MG63 (cell line): ENCODE measurements at regions not wholly inside any gene's neighbourhood (a gene's known extent, or its start where the extent isn't known, plus 50 kb on each side); places are given as distances from the start of the nearest gene placed in this dataset.
"Not testable (repeated sequence)": the region's sequence is repeated elsewhere in the genome, so short reads cannot be mapped to it uniquely, and the experiment has no call there.

ENCODE experiments used
- DNase-seq: peaks from one replicate; pipeline ENCODE4 v3.0.0-alpha.2; 2020
- H3K27me3 ChIP-seq: fragments of 250-450 bp; sonication (Bioruptor Pico); 2 replicates; pipeline ENCODE4 v1.5.1; 2020; ENCODE audit warnings: mild to moderate bottlenecking, moderate library complexity
- H3K36me3 ChIP-seq: fragments of 250-450 bp; sonication (Bioruptor Pico); 2 replicates; pipeline ENCODE4 v1.5.1; 2020; ENCODE audit warnings: mild to moderate bottlenecking, moderate library complexity
- H3K4me3 ChIP-seq: fragments of 250-450 bp; sonication (Bioruptor Pico); 2 replicates; pipeline ENCODE4 v1.5.1; 2020; ENCODE audit warnings: mild to moderate bottlenecking, moderate library complexity
- H3K9me3 ChIP-seq: fragments of 250-450 bp; sonication (Bioruptor Pico); 2 replicates; pipeline ENCODE4 v1.5.1; 2020; ENCODE audit warnings: mild to moderate bottlenecking, moderate library complexity

DNA sequence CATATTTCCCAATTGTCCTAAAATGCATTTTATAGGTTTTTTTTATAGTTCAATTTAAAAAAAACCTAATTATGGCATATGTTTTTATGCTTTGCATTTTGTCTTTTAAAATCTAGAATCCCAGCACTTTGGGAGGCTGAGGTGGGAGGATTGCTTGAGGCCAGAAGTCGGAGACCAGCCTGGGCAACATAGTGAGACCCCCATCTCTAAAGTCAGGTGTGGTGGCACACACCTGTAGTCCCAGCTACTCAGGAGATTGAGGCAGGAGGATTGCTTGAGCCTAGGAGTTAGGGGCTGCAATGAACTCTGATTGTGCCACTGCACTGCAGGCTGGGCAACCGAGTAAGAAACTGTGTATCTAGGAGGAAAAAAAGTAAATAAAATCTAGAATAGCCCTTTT is 137.2 kb upstream of the POU3F1 start:
- no peak for DNase-seq
- H3K9me3 ChIP-seq: no peaks in the 10 kb centered on the region
- no peak overlapping the region for H3K4me3 ChIP-seq
- no peaks in the 10 kb centered on the region for H3K27me3 ChIP-seq
- H3K36me3 ChIP-seq: no peaks in the 10 kb centered on the region

DNA sequence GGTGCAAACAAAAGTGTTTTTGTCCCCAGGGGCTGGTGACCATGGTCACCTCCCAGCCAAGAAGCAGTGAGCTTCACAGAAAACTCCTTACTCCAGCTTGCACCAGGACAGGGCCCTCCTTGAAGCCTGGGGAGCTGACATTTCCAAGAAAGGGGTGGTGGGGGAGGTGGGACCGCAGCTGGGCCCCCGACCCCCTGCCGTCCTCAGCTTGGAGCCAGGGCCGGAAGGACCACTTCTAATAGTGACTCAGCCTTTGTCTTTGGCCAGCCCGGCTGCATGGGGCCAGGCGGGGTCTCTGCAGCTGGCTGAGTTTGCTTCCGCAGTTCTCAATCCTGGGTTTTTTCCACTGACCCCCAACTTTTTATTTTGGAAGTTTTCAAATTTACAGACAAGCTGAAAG is 136.5 kb upstream of the POU3F1 start:
- Histone ChIP-seq H3K36me3 (no peaks in the 10 kb centered on the region), H3K9me3 (no peaks in the 10 kb centered on the region), H3K27me3 (no peaks in the 10 kb centered on the region), H3K4me3 (no peak overlapping the region)
- no peak for DNase-seq

DNA sequence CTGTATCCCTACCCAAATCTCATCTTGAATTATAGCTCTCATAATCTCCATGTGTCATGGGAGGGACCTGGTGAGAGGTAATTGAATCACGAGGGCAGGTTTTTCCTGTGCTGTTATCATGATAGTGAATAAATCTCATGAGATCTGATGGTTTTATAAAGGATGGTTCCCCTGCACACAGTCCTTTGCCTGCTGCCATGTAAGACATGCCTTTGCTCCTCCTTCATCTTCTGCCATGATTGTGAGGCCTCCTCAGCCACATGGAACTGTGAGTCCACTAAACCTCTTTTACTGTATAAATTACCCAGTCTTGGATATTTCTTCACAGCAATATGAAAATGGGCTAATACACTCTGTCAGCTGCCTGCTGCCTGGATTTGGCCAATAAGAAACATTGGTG is 133.8 kb upstream of the POU3F1 start:
- not testable (repeated sequence) for DNase-seq, H3K36me3 ChIP-seq, H3K9me3 ChIP-seq, H3K4me3 ChIP-seq, H3K27me3 ChIP-seq

DNA sequence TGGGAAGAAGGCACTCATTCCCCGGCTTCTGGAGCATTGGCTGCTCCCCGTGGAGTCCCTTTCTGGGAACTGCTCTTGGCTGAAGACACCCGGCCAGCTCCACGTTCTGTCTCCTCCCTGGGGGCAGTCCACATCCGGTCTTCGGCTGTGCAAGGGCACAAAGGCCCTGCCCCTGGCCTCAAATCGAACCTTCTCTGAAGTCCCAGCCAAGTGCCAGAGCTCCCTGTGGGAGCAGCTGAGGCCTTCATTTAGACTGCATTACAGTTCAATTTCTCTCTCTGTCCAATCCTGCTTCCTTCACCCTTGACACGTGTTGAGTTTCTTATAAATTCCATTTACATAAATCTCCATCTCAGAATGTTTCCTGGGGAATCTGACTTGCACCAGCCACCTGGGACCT is 132.9 kb upstream of the POU3F1 start:
- no peaks in the 10 kb centered on the region for H3K9me3 ChIP-seq
- no peak overlapping the region for H3K4me3 ChIP-seq
- H3K27me3 ChIP-seq: no peaks in the 10 kb centered on the region
- DNase-seq: no peak
- H3K36me3 ChIP-seq: no peaks in the 10 kb centered on the region

DNA sequence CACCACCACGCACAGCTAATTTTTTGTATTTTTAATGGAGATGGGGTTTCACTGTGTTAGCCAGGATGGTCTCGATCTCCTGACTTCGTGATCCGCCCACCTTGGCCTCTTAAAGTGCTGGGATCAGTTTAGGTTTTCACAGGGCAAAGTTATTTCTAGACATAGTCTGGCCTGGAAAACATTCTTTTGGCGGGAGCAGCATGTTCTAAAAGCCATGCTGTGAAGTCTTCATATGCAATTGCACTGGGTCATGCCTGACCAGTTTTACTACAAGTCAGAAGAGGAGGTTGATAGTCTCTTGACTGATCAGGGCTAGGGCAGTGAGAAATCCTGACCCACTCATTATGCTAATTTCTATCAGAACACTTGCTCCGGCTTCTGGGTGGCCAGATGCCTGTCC is 131.6 kb upstream of the POU3F1 start:
- H3K36me3 ChIP-seq: no peaks in the 10 kb centered on the region
- H3K27me3 ChIP-seq: no peaks in the 10 kb centered on the region

DNA sequence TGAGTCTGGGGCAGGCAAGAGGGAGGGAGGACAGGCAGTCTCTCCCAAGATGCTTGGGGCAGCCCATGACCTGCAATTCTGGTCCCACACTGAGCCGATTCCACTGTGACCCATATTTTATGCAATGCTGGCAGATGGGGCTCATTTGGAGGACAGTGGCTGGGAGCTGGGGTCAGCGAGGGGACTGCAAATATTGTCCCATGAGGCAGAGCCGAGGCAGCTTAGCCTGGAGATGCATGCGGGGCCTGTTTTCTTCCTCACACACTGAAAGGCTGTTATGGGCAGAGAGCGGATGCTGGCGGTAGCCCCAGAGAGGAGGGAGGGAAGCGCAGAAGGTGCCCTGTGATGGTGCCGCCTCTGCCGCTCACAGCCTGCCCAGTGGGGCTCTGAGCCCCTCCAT is 128.5 kb upstream of the POU3F1 start:
- Histone ChIP-seq H3K36me3 (no peaks in the 10 kb centered on the region), H3K4me3 (no peak overlapping the region), H3K9me3 (no peaks in the 10 kb centered on the region), H3K27me3 (no peaks in the 10 kb centered on the region)
- no peak for DNase-seq

More for the DNA sequence above, 131.6 kb upstream of the POU3F1 start:
- no peak for DNase-seq
- H3K9me3 ChIP-seq: no peaks in the 10 kb centered on the region
- H3K4me3 ChIP-seq: no peak overlapping the region

DNA sequence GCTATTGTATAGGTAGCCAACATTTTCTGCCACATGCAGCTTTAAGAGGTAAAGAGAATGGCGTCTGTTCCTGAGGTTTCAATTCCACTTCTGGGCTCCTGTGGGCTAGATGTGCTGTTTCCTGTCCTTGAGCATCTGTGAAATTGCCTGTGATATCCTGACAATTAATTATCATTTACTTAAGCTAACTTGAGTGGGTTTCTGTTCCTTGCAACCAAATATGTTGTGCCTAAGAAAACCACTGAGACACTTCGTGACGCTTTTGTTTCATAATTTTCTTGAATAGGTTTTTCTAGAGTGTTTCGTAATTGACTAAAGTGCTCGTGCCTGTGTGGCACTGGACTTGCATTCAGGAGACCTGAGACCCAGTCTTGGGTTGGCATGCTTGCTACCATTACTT is 127.3 kb upstream of the POU3F1 start:
- no peaks in the 10 kb centered on the region for H3K9me3 ChIP-seq
- no peaks in the 10 kb centered on the region for H3K27me3 ChIP-seq
- H3K4me3 ChIP-seq: no peak overlapping the region
- H3K36me3 ChIP-seq: no peaks in the 10 kb centered on the region
- DNase-seq: no peak

DNA sequence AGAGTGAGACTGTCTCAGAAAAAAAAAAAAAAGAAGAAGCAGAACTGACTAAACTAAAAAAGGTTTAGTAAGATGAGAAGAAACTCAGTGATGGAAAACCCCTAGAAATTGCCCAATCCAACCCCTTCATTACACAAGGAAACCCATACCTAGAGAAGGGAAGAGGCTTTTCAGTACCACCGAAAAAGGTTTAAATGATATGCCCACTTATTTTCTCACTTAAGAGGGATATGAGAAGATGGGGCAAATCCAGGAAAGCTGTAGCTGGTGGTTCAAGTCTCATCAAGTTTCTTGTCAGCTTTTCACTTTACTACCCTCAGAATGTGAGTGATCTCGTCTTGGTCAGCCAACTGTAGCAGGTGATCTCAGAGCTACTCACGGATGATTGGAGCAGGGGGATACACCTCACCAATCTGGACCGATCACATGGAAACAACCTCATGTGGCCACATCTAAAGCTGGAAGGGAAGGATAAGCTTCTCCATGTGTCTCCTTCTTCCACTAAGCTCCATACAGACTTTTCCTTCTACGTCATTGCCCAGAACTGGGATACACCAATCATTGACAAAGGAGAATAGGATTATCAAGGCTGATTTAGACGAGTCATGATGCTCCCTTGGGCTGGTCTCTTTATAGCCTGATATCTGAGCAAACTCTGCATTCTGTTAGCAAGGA is 126.7 kb upstream of the POU3F1 start:
- Histone ChIP-seq H3K4me3 (no peak overlapping the region), H3K27me3 (no peaks in the 10 kb centered on the region), H3K9me3 (no peaks in the 10 kb centered on the region), H3K36me3 (no peaks in the 10 kb centered on the region)
- no peak for DNase-seq

DNA sequence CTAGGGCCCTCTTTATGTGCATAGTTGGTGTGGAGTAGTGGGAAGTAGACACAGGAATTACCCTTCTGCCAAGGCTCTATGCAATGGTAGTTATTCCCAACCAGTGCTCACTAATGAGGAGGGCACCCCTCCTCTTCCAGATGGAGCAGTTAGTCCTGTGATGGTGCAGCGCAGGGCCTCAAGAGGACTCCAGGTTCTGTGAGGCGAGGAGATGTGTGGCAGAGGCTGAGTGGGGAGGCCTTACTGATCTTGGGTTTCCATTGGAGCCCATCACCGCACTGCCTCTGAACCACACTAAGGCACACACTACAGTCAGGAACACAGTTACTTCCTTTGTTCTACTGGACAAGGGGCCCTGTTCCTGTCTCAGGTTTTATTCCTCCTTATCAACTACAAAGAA is 122.5 kb upstream of the POU3F1 start:
- H3K9me3 ChIP-seq: no peaks in the 10 kb centered on the region
- no peaks in the 10 kb centered on the region for H3K27me3 ChIP-seq
- no peak overlapping the region for H3K4me3 ChIP-seq
- no peaks in the 10 kb centered on the region for H3K36me3 ChIP-seq
- DNase-seq: no peak

DNA sequence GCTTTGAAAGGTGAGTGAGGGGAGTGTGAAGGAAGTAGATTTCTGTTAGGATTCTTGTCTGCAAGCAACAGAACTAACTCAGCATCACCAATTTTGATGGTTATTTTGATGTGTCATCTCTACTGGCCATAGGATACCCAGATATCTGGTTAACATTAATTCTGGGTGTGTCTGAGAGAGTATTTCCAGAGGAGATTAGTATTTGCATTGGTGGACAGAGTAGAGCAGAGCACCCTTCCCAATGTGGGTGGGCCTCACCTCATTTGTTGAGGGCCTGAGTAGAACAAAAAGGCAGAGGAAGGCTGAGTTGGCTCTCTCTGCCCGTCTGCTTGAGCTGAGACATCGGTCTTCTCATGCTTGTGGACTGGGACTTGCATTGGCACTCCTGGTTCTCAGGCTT is 121.8 kb upstream of the POU3F1 start:
- Histone ChIP-seq H3K36me3 (no peaks in the 10 kb centered on the region), H3K4me3 (no peak overlapping the region), H3K9me3 (no peaks in the 10 kb centered on the region), H3K27me3 (no peaks in the 10 kb centered on the region)
- no peak for DNase-seq

DNA sequence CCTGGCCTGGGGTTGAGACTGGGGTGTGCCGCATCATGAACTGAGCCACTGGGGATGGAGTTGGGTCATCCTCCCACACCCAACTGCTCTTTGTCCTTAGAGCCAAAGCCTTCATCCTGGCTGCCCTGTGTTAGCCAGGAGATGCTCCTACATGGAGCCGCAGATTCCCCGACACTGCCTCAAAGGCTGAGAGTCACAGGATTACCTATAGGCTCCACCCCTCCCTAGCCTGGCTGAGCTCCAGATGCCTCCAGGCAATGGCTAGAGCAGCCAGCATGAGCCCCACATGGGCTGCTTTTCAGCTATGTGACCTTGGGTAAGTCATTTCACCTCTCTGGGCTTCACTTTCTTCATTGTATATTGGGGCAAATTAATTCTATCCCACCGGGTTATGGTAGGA is 119.9 kb upstream of the POU3F1 start:
- no peaks in the 10 kb centered on the region for H3K36me3 ChIP-seq

DNA sequence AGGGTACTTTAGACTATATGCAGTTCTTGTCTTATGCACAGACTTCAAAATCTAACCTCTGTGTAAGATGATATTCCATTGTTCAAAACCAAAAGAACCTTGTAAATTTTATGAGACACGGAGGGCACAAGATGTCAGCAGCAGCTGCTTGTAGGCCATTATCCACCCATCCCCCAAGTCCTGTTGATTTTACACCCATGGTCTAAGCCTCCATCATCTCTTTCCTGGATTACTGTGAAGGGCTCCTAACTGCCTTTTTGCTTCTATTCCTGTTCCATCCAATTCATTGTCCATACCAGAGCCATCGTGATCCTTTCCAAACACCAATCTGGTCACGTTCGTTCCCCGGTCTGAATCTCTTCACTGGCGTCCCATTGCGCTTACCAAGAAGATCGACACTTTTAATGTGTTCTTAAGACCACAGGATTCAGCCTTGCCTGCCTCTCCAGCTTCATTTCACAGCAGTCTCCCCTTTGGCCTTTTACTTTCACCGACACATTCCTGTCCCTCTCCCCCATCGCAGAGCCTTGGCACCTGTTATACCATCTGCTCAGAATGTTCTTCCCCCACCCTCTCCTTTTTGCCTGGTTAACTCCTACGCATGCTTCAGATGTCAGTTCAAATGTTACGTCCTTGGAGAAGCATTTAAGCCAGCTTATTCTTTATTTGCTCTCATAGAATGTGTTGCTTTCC is 107.3 kb upstream of the POU3F1 start:
- no peak overlapping the region for H3K4me3 ChIP-seq
- no peaks in the 10 kb centered on the region for H3K36me3 ChIP-seq
- H3K27me3 ChIP-seq: no peaks in the 10 kb centered on the region
- H3K9me3 ChIP-seq: no peaks in the 10 kb centered on the region
- no peak for DNase-seq

More for the DNA sequence above, 119.9 kb upstream of the POU3F1 start:
- Histone ChIP-seq H3K4me3 (no peak overlapping the region), H3K27me3 (no peaks in the 10 kb centered on the region), H3K9me3 (no peaks in the 10 kb centered on the region)
- no peak for DNase-seq

DNA sequence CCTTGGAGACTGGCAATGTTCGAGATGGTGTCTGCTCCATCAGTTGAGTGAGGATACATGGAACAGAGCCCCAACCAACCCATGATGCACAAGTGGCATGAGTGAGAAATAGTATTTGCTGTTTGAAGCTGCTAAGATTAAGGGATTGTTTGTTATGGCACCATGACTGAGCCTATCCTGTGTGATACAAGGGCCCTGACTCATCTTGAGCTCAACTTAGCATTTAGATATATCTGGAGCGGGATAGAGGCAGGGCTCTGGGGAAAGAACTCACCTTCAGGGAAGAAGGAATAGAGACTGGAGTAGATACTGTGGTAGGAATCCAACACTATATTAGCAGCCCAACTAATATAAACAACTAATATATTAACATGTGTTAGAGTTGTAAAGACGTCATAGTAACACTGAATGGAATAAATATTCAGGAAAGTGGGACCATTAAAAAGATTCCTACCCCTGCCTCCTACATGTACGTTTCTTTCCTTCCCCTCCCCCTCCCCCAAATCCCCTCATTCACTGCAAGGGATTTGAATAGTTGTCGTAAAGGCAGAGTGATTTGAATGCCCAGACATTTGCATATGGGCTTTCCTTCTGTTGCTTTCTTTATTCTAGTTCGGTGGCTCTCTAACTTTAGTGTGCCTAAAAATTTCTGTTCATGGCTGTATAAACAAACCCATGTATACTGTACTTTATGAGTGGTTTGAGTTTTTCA is 106.6 kb upstream of the POU3F1 start:
- Histone ChIP-seq H3K9me3 (no peaks in the 10 kb centered on the region), H3K4me3 (no peak overlapping the region), H3K36me3 (no peaks in the 10 kb centered on the region), H3K27me3 (no peaks in the 10 kb centered on the region)
- DNase-seq: no peak

DNA sequence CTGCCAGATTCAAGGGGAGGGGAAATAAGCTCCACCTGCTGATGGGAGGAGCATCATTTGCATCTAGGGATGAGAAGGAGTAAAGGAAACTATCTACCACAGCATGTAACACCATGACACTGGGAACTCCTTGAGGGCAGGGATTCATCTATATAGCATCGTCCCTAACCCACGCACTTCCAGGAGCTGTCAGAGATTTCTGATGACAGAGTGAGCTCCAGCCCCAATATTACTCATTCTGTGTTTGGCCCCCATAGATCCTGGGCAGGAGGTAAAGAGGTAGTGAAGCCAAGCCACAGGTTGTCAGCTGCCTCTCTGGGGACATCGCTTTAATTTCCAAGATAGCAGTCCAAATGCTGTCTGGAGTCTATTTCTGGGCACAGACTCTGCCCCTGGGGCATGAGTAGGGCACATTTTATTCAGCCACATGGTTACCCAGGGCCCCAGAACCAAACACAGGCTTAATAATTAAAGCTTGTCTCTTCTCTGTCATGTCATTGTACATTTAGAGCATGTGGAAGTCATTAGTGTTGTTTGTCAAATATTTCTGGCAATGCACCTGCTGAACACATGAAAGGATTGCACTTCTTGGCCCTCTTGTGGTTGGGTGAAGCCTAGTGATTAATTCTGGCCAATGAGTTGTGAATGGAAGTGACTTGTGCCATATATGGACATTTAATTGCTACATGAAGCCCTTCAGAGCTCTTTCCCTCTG is 105.9 kb upstream of the POU3F1 start:
- Histone ChIP-seq H3K9me3 (no peaks in the 10 kb centered on the region), H3K4me3 (no peak overlapping the region), H3K27me3 (no peaks in the 10 kb centered on the region), H3K36me3 (no peaks in the 10 kb centered on the region)
- DNase-seq: no peak

DNA sequence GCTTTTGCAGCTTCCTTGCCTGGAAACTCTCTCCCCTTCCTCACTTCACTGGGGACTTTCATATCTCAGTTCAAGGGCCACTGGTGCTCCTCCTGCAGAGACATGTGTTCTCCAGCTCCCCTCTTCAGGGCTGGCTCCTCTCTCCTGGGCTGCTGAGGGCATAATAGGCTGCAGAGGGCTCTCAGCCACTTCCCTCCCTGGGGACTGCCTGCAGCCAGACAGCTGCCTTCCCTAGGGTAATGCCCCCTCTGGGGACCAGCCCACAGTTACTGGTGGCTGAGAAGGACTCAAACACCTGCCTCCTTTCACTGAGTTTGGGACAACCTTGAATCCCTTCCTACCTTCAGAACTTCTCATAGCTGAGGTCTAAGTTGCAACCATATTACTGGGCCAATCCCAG is 104.8 kb upstream of the POU3F1 start:
- no peak for DNase-seq
- Histone ChIP-seq H3K4me3 (no peak overlapping the region), H3K27me3 (no peaks in the 10 kb centered on the region), H3K9me3 (no peaks in the 10 kb centered on the region), H3K36me3 (no peaks in the 10 kb centered on the region)

DNA sequence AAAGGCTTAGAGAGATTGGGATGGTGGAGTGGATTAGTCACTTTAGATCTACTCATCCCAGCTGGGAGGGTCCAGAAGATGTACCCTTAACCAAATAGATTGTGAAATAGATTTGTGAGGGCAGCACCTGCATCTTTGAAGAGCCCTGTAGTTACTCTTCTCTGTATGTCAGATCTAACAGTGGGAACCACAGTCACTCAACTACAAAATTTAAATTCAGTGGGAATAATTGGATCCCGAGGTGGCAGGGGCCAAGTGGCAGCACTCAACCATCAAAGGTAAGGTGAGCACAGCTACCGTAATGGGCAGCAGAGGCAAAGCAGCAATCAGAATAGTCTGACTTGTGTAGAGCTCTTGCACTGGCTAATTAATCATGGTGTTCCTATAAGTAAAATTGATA is 99.5 kb upstream of the POU3F1 start:
- H3K4me3 ChIP-seq, H3K27me3 ChIP-seq, DNase-seq, H3K36me3 ChIP-seq, H3K9me3 ChIP-seq: not testable (repeated sequence)

DNA sequence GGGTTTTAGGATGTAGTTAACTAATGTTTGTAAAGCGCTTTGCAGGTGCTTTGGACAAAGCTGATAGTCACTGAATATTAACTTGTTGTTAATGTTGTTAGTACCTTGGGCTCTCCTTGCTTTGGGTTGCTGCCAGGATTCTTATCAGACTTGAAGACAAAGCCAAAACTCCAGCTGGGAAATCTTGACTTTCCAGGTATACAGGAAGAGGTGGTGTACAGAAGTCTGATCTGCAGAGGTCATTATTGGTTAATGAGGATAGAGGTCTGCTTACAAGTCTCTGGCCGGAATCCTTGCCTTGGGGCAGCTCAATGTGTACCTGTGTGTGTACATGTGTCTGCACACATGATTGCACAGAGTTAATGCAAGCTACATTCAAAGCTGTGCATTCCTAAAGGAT is 96.0 kb upstream of the POU3F1 start:
- Histone ChIP-seq H3K36me3 (no peaks in the 10 kb centered on the region), H3K4me3 (no peak overlapping the region), H3K27me3 (no peaks in the 10 kb centered on the region), H3K9me3 (no peaks in the 10 kb centered on the region)
- no peak for DNase-seq
